Psoas muscle (tissue), 7 donors: ENCODE measurements at regions not wholly inside any gene's neighbourhood (a gene's known extent, or its start where the extent isn't known, plus 50 kb on each side); places are given as distances from the start of the nearest gene placed in this dataset.
A peak's percentile ranks its signal among the peaks of the same experiment; 100 is the strongest.

Experiments
- ATAC-seq, 4 donors: fragments of 200-7000 bp; cut with Tn5 transposase; one replicate each; pipeline ENCODE4 v1.9.1; 2020; ENCODE audit warnings: moderate library complexity in 3 of 4, mild to moderate bottlenecking in 2 of 4
- DNase-seq, 2 donors: peaks; one replicate each; pipeline ENCODE4 v3.0.0-alpha.2; 2020
- H3K27ac ChIP-seq: fragments of 200-600 bp; one replicate; pipeline ENCODE4 v1.8.0; 2022
- H3K27me3 ChIP-seq, 3 donors: fragments of 200-600 bp in 1 of 3; one replicate each; pipeline versions ENCODE4 v1.6.1 to v1.8.0; 2013 to 2022; ENCODE audit warnings: low read length in 2 of 3, mild to moderate bottlenecking in 2 of 3, moderate library complexity in 1 of 3; ENCODE audit not compliant: insufficient read depth in 3 of 3
- H3K36me3 ChIP-seq, 2 donors: fragments of 200-600 bp in 1 of 2; one replicate each; pipeline versions ENCODE4 v1.6.1 to v1.8.0; 2013 to 2022; ENCODE audit warnings: low read depth in 1 of 2, mild to moderate bottlenecking in 1 of 2, moderate library complexity in 1 of 2; ENCODE audit not compliant: insufficient read depth in 1 of 2
- H3K4me1 ChIP-seq: fragments of 200-600 bp; one replicate; pipeline ENCODE4 v1.8.0; 2022
- H3K4me3 ChIP-seq: fragments of 200-600 bp; one replicate; pipeline ENCODE4 v1.8.0; 2022; ENCODE audit warnings: mild to moderate bottlenecking
- H3K9me3 ChIP-seq: fragments of 200-600 bp; one replicate; pipeline ENCODE4 v1.8.0; 2022
- CTCF ChIP-seq: fragments of 200-600 bp; IDR thresholded peaks from one replicate; pipeline ENCODE4 v1.8.0; 2022; ENCODE audit warnings: antibody characterized with exemption
- WGBS, 3 donors: extraction: QIAGEN DNeasy Blood & Tissue Kit; methylation state at CpG; one replicate each; pipeline versions ENCODE4 v1.1.6 to v1.1.7; 2013; 5-methylcytosine and 5-hydroxymethylcytosine counted together
- intact Hi-C, 2 donors: fragments of 100-400 bp; cut with DNase I; formaldehyde crosslinking; loops; one replicate each; pipeline versions ENCODE4 v1.11.0 to v1.14.2; 2022
- donor health status: healthy with polysubstance abuse.
- donor health status: DM: no; HTN: no; CAD: no; lungs with moderate emphysema.
- donor health status: Bipolar disorder and iron deficiency.
- donor health status: healthy.
- donor health status: DM: yes; HTN: yes; CAD: no.
- donor health status: DM: no; HTN: no; CAD: no.
- donor health status: DM: yes; HTN: yes; CAD: no.

GRCh38 chr3:39753391-39753790 lies 56.0 kb upstream of the MYRIP start:
- ATAC-seq (no peak), DNase-seq (no peak)
- H3K4me3 ChIP-seq = no peak overlapping the region
- intact Hi-C loops = no loop called here
- no peaks in the 10 kb centered on the region for H3K9me3 ChIP-seq
- H3K4me1 ChIP-seq = no peaks in the 10 kb centered on the region
- H3K36me3 ChIP-seq = no peaks in the 10 kb centered on the region
- no peak for TF ChIP-seq CTCF
- H3K27me3 ChIP-seq = no peaks in the 10 kb centered on the region
- no peak overlapping the region for H3K27ac ChIP-seq
- WGBS, 3 donors = 86 to 95% (median 92%) methylated on average over 1 of the region's 1 CpG

- Histone ChIP-seq H3K4me1 (no peaks in the 10 kb centered on the region), H3K9me3 (no peaks in the 10 kb centered on the region), H3K36me3 (no peaks in the 10 kb centered on the region), H3K4me3 (no peak overlapping the region), H3K27ac (no peak overlapping the region), H3K27me3 (no peaks in the 10 kb centered on the region)
- ATAC-seq (no peak), DNase-seq (no peak)
- intact Hi-C loops = no loop called here
- no peak for TF ChIP-seq CTCF
- WGBS, 3 donors = 65 to 85% (median 75%) methylated on average over 3 of the region's 3 CpGs
Observed at GRCh38 chr3:39754549-39754948, 54.9 kb upstream of the MYRIP start.

GRCh38 chr3:39755100-39755499 lies 54.3 kb upstream of the MYRIP start:
- no peaks in the 10 kb centered on the region for H3K4me1 ChIP-seq
- no peaks in the 10 kb centered on the region for H3K9me3 ChIP-seq
- no peak for ATAC-seq
- H3K27ac ChIP-seq = no peak overlapping the region
- intact Hi-C loops = no loop called here
- no peak for DNase-seq
- 63 to 73% (median 69%) methylated on average over 1 of the region's 1 CpG for WGBS, 3 donors
- no peaks in the 10 kb centered on the region for H3K36me3 ChIP-seq
- no peaks in the 10 kb centered on the region for H3K27me3 ChIP-seq
- H3K4me3 ChIP-seq = no peak overlapping the region
- no peak for TF ChIP-seq CTCF

- Histone ChIP-seq H3K4me3 (no peak overlapping the region), H3K9me3 (no peaks in the 10 kb centered on the region), H3K4me1 (no peaks in the 10 kb centered on the region), H3K27me3 (no peaks in the 10 kb centered on the region), H3K27ac (no peak overlapping the region), H3K36me3 (no peaks in the 10 kb centered on the region)
- no peak for TF ChIP-seq CTCF
- intact Hi-C loops = no loop called here
- peak in 1 of 4 donors; percentile 40 for ATAC-seq
- 21 to 54% (median 26%) methylated on average over 2 of the region's 2 CpGs for WGBS, 3 donors
- DNase-seq = no peak
Observed at GRCh38 chr3:39757307-39757706, 52.1 kb upstream of the MYRIP start.
